ENCODE measurements at regions not wholly inside any gene's neighbourhood (a gene's known extent, or its start where the extent isn't known, plus 50 kb on each side); places are given as distances from the start of the nearest gene placed in this dataset.
"Not testable (repeated sequence)": the region's sequence is repeated elsewhere in the genome, so short reads cannot be mapped to it uniquely, and the experiment has no call there.

DNA sequence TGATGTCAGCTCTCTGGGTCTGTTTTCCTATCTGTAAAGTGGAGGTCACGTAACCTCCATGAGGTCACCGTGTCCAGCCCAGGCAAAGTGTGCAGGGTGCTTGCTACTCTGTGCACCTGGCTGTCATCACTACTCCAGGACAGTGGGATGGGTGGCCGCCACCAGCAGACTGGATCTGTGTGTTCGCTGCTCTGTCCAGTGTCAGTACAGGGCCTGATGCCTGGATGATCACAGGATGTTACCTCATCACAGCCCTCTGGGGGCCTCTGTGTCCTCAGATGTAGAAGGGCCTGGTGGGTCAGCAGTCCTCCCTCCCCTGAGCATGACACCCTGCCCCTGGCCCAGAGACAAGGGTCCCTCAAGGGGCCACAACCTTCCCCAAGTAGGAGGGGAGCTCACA lies 80.0 kb downstream of the KCNJ18 start (continued):
- TF ChIP-seq, protein P1, sequence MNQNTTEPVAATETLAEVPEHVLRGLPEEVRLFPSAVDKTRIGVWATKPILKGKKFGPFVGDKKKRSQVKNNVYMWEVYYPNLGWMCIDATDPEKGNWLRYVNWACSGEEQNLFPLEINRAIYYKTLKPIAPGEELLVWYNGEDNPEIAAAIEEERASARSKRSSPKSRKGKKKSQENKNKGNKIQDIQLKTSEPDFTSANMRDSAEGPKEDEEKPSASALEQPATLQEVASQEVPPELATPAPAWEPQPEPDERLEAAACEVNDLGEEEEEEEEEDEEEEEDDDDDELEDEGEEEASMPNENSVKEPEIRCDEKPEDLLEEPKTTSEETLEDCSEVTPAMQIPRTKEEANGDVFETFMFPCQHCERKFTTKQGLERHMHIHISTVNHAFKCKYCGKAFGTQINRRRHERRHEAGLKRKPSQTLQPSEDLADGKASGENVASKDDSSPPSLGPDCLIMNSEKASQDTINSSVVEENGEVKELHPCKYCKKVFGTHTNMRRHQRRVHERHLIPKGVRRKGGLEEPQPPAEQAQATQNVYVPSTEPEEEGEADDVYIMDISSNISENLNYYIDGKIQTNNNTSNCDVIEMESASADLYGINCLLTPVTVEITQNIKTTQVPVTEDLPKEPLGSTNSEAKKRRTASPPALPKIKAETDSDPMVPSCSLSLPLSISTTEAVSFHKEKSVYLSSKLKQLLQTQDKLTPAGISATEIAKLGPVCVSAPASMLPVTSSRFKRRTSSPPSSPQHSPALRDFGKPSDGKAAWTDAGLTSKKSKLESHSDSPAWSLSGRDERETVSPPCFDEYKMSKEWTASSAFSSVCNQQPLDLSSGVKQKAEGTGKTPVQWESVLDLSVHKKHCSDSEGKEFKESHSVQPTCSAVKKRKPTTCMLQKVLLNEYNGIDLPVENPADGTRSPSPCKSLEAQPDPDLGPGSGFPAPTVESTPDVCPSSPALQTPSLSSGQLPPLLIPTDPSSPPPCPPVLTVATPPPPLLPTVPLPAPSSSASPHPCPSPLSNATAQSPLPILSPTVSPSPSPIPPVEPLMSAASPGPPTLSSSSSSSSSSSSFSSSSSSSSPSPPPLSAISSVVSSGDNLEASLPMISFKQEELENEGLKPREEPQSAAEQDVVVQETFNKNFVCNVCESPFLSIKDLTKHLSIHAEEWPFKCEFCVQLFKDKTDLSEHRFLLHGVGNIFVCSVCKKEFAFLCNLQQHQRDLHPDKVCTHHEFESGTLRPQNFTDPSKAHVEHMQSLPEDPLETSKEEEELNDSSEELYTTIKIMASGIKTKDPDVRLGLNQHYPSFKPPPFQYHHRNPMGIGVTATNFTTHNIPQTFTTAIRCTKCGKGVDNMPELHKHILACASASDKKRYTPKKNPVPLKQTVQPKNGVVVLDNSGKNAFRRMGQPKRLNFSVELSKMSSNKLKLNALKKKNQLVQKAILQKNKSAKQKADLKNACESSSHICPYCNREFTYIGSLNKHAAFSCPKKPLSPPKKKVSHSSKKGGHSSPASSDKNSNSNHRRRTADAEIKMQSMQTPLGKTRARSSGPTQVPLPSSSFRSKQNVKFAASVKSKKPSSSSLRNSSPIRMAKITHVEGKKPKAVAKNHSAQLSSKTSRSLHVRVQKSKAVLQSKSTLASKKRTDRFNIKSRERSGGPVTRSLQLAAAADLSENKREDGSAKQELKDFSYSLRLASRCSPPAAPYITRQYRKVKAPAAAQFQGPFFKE (tag by site-specific recombination; IDR thresholded peaks at IDR 0.05; ENCODE audit: borderline replicate concordance): no peak
- no peak for TF ChIP-seq ZNF112 (tag by site-specific recombination; IDR thresholded peaks at IDR 0.05)
- no peak for TF ChIP-seq KLF1 (tag by site-specific recombination; IDR thresholded peaks at IDR 0.05)
- no peak for TF ChIP-seq ZBTB17 (tag by site-specific recombination; IDR thresholded peaks at IDR 0.05)

GRCh38 chr17:21772991-21773713 lies 80.8 kb downstream of the KCNJ18 start:
- H3K9me3 ChIP-seq (ENCODE audit: control insufficient read depth, insufficient read depth, low read depth, low read length); H3K4me1 ChIP-seq (ENCODE audit: control insufficient read depth, insufficient read depth, low read length); H3K4me3 ChIP-seq (ENCODE audit: low read depth, low read length); POLR2A ChIA-PET; CTCF ChIA-PET; H3K36me3 ChIP-seq (ENCODE audit: control insufficient read depth in 2 of 2, insufficient read depth in 1 of 2, low read length in 2 of 2); H3K27ac ChIP-seq (ENCODE audit: extremely low read depth, low read depth, low read length): not testable (repeated sequence)

DNA sequence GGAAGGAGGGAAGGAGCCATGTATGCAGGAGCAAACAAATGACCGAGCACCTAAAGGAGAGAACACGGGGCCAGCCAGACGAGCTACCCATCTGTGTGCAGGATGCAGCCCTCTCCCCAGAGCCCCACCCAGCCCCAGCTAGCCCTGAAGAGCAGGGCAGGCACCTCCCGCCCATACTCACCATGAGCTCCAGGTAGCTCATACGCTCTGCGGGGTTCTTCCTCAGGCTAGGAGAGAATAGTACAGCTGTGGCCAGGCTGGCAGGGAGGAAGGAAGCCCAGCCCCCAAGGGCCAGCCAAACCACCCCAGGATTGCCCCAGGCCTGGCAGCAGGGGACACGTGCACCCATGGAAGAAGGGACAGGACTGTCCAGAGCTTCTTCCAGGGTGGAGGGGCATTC lies 81.9 kb downstream of the KCNJ18 start:
- CTCF ChIA-PET: no interaction called here
- no peak overlapping the region for H3K27ac ChIP-seq (ENCODE audit: extremely low read depth, low read depth, low read length)
- no peaks in the 10 kb centered on the region for H3K36me3 ChIP-seq (ENCODE audit: control insufficient read depth in 2 of 2, insufficient read depth in 1 of 2, low read length in 2 of 2)
- no peak overlapping the region for H3K4me3 ChIP-seq (ENCODE audit: low read depth, low read length)
- no peaks in the 10 kb centered on the region for H3K9me3 ChIP-seq (ENCODE audit: control insufficient read depth, insufficient read depth, low read depth, low read length)
- TF ChIP-seq HIC1 (tag by site-specific recombination; IDR thresholded peaks at IDR 0.05) (no peak), ZBTB48 (tag by site-specific recombination; IDR thresholded peaks at IDR 0.05) (no peak), KLF9 (tag by site-specific recombination; IDR thresholded peaks at IDR 0.05; ENCODE audit: low read depth) (no peak), WT1 (tag by site-specific recombination; IDR thresholded peaks at IDR 0.05) (no peak), ZNF221 (tag by site-specific recombination; IDR thresholded peaks at IDR 0.05; ENCODE audit: borderline replicate concordance) (no peak), ZNF416 (tag by site-specific recombination; IDR thresholded peaks at IDR 0.05) (no peak), ZNF76 (tag by site-specific recombination; IDR thresholded peaks at IDR 0.05; ENCODE audit: borderline replicate concordance, low read depth) (no peak), ZNF510 (tag by site-specific recombination; IDR thresholded peaks at IDR 0.05; ENCODE audit: insufficient replicate concordance) (no peak), ZBTB17 (tag by site-specific recombination; IDR thresholded peaks at IDR 0.05) (no peak), ZNF112 (tag by site-specific recombination; IDR thresholded peaks at IDR 0.05) (no peak), ZNF843 (tag by site-specific recombination; IDR thresholded peaks at IDR 0.05) (no peak), ZNF664 (tag by site-specific recombination; IDR thresholded peaks at IDR 0.05) (no peak), ZNF292 (tag by site-specific recombination; IDR thresholded peaks at IDR 0.05; ENCODE audit: borderline replicate concordance, low read depth) (no peak), ZNF10 (tag by site-specific recombination; IDR thresholded peaks at IDR 0.05) (no peak)
- TF ChIP-seq, protein P2, sequence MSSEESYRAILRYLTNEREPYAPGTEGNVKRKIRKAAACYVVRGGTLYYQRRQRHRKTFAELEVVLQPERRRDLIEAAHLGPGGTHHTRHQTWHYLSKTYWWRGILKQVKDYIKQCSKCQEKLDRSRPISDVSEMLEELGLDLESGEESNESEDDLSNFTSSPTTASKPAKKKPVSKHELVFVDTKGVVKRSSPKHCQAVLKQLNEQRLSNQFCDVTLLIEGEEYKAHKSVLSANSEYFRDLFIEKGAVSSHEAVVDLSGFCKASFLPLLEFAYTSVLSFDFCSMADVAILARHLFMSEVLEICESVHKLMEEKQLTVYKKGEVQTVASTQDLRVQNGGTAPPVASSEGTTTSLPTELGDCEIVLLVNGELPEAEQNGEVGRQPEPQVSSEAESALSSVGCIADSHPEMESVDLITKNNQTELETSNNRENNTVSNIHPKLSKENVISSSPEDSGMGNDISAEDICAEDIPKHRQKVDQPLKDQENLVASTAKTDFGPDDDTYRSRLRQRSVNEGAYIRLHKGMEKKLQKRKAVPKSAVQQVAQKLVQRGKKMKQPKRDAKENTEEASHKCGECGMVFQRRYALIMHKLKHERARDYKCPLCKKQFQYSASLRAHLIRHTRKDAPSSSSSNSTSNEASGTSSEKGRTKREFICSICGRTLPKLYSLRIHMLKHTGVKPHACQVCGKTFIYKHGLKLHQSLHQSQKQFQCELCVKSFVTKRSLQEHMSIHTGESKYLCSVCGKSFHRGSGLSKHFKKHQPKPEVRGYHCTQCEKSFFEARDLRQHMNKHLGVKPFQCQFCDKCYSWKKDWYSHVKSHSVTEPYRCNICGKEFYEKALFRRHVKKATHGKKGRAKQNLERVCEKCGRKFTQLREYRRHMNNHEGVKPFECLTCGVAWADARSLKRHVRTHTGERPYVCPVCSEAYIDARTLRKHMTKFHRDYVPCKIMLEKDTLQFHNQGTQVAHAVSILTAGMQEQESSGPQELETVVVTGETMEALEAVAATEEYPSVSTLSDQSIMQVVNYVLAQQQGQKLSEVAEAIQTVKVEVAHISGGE (tag by site-specific recombination; conservative IDR thresholded peaks at IDR 0.05; ENCODE audit: low read depth): no peak
- no peaks in the 10 kb centered on the region for H3K4me1 ChIP-seq (ENCODE audit: control insufficient read depth, insufficient read depth, low read length)
- POLR2A ChIA-PET: no interaction called here

- H3K4me1 ChIP-seq (ENCODE audit: control insufficient read depth, insufficient read depth, low read length); H3K36me3 ChIP-seq (ENCODE audit: control insufficient read depth in 2 of 2, insufficient read depth in 1 of 2, low read length in 2 of 2); H3K9me3 ChIP-seq (ENCODE audit: control insufficient read depth, insufficient read depth, low read depth, low read length); CTCF ChIA-PET; POLR2A ChIA-PET; H3K27ac ChIP-seq (ENCODE audit: extremely low read depth, low read depth, low read length); H3K4me3 ChIP-seq (ENCODE audit: low read depth, low read length): not testable (repeated sequence)
Measured at GRCh38 chr17:21775566-21775965, 83.2 kb downstream of the KCNJ18 start.

Measured in HEK293 (cell line).